PC-9 (cell line): ENCODE measurements at regions not wholly inside any gene's neighbourhood (a gene's known extent, or its start where the extent isn't known, plus 50 kb on each side); places are given as distances from the start of the nearest gene placed in this dataset.

Experiments used
- EZH2 ChIP-seq: fragments of 200-600 bp; sonication (generic); IDR thresholded peaks from 2 replicates; pipeline ENCODE4 v1.8.0; 2017; ENCODE audit warnings: antibody characterized with exemption, low read depth
- TF ChIP-seq, protein P1 (sequence below): fragments of 200-600 bp; sonication (generic); conservative IDR thresholded peaks from 2 replicates; pipeline ENCODE4 v1.6.1; 2017; ENCODE audit warnings: mixed run types, antibody characterized with exemption, mild to moderate bottlenecking, moderate library complexity

GRCh38 chr14:62077676-62078261 is 315.5 kb downstream of the SNAPC1 start:
- TF ChIP-seq, protein P1, sequence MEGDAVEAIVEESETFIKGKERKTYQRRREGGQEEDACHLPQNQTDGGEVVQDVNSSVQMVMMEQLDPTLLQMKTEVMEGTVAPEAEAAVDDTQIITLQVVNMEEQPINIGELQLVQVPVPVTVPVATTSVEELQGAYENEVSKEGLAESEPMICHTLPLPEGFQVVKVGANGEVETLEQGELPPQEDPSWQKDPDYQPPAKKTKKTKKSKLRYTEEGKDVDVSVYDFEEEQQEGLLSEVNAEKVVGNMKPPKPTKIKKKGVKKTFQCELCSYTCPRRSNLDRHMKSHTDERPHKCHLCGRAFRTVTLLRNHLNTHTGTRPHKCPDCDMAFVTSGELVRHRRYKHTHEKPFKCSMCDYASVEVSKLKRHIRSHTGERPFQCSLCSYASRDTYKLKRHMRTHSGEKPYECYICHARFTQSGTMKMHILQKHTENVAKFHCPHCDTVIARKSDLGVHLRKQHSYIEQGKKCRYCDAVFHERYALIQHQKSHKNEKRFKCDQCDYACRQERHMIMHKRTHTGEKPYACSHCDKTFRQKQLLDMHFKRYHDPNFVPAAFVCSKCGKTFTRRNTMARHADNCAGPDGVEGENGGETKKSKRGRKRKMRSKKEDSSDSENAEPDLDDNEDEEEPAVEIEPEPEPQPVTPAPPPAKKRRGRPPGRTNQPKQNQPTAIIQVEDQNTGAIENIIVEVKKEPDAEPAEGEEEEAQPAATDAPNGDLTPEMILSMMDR = no peak
- no peak for TF ChIP-seq EZH2
